HG03196 (cell line): ENCODE measurements at regions not wholly inside any gene's neighbourhood (a gene's known extent, or its start where the extent isn't known, plus 50 kb on each side); places are given as distances from the start of the nearest gene placed in this dataset.
"Not testable (repeated sequence)": the region's sequence is repeated elsewhere in the genome, so short reads cannot be mapped to it uniquely, and the experiment has no call there.

ENCODE experiments used
- ATAC-seq: cut with Tn5 transposase; IDR thresholded peaks from one replicate; pipeline ENCODE4 v1.9.1; 2021; ENCODE audit not compliant: unreplicated experiment

GRCh38 chr1:60290393-60290792, 216.8 kb upstream of the C1orf87 start:
- ATAC-seq, result no peak

- no peak for ATAC-seq
These were observed 214.0 kb upstream of the C1orf87 start for GRCh38 chr1:60287536-60287935.

- no peak for ATAC-seq
These were observed 210.1 kb upstream of the C1orf87 start for GRCh38 chr1:60283690-60284089.

DNA sequence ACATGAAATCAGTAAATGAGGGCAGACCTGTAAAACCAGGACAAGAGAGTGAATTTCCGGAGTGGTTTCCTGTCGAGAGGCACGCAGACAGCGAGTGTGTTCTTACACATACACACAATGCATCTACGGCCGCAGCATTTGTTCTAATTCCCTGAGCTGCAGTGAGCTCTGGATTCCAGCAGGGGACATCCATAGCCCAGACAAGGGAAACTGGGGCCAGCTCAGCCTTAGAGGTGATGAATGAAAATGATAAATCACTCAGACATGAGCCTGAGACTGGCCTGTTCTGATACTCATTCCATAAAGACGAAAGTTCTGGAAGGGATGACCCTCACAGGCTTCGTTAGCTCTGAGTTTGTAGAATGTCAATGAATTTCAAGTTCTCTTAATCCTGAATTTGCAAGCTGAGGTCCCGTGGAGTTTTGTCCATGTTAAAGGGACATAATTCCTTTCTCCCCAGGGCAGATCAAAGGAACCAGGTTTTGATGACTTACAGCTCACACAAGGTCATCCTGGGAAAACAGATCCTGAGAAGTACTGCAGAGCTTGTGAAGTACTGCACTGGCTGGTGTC, 207.9 kb upstream of the C1orf87 start:
- ATAC-seq, result peak; percentile 95

- no peak for ATAC-seq
These were observed 207.2 kb upstream of the C1orf87 start for GRCh38 chr1:60280819-60281218.

- ATAC-seq, result no peak
These were observed 206.7 kb upstream of the C1orf87 start for GRCh38 chr1:60280256-60280655.

GRCh38 chr1:60279798-60280197, 206.2 kb upstream of the C1orf87 start:
- no peak for ATAC-seq

DNA sequence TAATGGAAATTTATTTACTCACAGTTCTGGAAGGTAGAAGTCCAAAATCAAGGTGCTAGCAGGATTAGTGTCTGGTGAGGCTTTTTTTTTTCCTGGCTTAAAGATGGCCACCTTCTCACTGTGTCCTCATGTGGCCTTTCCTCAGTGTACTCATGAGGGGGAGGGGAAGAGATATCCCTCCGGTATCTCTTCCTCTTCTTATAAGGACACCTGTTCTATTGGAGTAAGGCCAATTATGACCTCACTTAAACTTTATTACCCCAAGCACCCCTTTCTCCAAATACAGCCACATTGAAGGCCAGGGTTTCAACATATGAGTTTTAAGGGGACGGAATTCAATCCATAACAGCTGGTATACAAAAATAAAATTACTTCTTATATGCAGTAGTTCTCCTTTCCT, 203.7 kb upstream of the C1orf87 start:
- no peak for ATAC-seq

- ATAC-seq, result no peak
These were observed 201.1 kb upstream of the C1orf87 start for GRCh38 chr1:60274422-60275290.

- no peak for ATAC-seq
These were observed 199.6 kb upstream of the C1orf87 start for GRCh38 chr1:60273185-60273584.

DNA sequence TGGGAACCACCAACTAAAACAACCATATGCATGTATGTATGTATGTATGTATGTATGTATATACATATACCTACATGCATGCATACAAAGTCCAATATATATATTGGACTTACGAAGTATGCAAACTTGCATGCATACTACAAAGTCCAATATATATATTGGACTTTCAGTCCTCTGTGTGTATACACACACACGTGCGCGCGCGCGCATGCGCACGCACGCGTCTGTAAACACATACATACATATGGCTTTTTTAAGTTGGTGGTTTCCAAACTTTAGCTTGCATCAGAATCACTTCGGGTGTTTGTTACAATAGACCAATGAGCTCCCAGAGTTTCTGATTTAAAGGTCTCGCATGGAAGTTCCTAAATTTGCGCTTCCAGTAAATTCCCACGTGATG, 197.5 kb upstream of the C1orf87 start:
- no peak for ATAC-seq

- ATAC-seq, result no peak
These were observed 194.9 kb upstream of the C1orf87 start for GRCh38 chr1:60268451-60268850.

GRCh38 chr1:60265560-60266535, 192.3 kb upstream of the C1orf87 start:
- no peak for ATAC-seq

GRCh38 chr1:60262701-60263100, 189.1 kb upstream of the C1orf87 start:
- ATAC-seq, result no peak

GRCh38 chr1:60257531-60257930, 184.0 kb upstream of the C1orf87 start:
- ATAC-seq, result no peak

GRCh38 chr1:60255565-60255964, 182.0 kb upstream of the C1orf87 start:
- ATAC-seq, result no peak

DNA sequence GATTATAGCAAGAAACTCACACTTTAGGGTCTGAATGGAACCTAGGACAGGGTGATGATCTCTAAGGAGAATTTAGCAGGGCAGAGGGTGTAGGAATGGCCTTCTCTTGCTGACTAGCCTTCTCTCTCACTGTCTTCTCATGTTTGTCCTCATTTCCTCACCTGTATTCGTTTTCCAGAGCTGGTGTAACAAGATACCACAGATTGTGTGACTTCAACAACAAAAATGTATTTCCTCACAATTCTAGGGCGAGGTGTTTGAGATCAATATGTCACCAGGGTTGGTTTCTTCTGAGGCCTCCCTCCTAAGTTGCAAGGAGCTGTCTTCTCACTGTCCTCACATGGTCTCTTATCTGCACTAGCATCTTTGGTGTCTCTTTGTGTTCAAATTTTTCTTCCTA, 177.9 kb upstream of the C1orf87 start:
- ATAC-seq, result no peak

DNA sequence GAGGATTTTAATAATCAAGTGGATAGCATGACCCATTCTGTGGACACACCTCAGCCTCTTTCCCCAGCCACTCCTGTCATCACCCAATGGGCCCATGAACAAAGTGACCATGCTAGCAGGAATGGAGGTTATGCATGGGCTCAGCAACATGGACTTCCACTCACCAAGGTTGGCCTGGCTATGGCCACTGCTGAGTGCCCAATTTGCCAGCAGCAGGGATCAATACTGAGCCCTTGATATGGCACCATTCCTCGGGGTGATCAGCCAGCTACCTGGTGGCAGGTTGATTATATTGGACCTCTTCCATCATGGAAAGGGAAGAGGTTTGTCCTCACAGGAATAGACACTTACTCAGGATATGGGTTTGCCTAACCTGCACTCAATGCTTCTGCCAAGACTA, 173.9 kb upstream of the C1orf87 start:
- not testable (repeated sequence) for ATAC-seq

DNA sequence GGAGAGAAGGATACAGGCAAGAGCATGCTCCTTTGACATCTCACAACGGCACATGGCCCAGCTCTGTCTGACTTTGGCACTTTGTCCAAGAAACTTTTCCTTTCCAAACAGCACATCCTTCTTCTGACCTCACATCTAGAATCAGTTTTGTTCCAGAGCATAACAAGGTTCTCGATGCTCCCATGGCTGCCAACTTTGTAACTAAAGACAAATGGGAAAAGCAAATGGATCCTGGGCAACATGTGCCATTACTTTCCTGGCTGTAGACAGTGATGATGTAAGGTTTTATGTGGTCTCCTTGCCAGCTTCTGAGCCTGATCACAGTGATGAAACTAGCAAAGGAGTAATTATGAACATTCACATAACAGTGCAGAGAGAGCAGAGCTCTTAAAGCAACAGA, 171.8 kb upstream of the C1orf87 start:
- ATAC-seq, result no peak

- no peak for ATAC-seq
These were observed 171.3 kb upstream of the C1orf87 start for GRCh38 chr1:60244906-60245305.

DNA sequence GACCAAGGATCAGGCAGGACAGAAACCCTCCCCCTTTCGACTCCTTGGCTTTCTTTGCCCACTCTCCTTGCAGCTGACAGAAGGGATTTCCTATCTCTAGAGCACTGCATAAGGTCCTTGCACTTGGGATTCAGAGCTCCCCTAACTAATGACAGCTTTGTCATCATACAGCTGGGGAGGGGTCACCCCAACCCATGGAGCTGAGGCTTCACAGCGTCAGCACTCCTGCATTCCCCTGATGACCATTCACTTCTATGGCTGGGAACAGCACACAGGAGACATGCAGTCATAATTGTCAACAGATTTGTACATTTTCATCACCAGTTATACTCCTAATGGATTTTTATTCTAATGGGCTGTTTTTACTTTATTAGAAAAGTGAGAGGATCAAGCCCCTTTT, 161.7 kb upstream of the C1orf87 start:
- ATAC-seq, result no peak
